ENCODE measurements at regions not wholly inside any gene's neighbourhood (a gene's known extent, or its start where the extent isn't known, plus 50 kb on each side); places are given as distances from the start of the nearest gene placed in this dataset.
"Not testable (repeated sequence)": the region's sequence is repeated elsewhere in the genome, so short reads cannot be mapped to it uniquely, and the experiment has no call there.

- not testable (repeated sequence) for H3K4me2 ChIP-seq (ENCODE audit: low read length); H3K23ac ChIP-seq (ENCODE audit: low read length); H3K79me1 ChIP-seq (ENCODE audit: low read length); H3K4ac ChIP-seq (ENCODE audit: low read depth, low read length); H3K27ac ChIP-seq (ENCODE audit: low read depth, low read length); H4K8ac ChIP-seq (ENCODE audit: low read depth, low read length); H3K4me1 ChIP-seq (ENCODE audit: control insufficient read depth in 1 of 2, insufficient read depth in 2 of 2, low read length in 2 of 2); H3K14ac ChIP-seq (ENCODE audit: low read length); H3K18ac ChIP-seq (ENCODE audit: low read length); H2AFZ ChIP-seq (ENCODE audit: insufficient read depth, low read length, poor library complexity); H2BK12ac ChIP-seq (ENCODE audit: low read length); H3K9ac ChIP-seq (ENCODE audit: low read length); H3K79me2 ChIP-seq (ENCODE audit: control insufficient read depth, insufficient read depth, low read length, poor library complexity); H3K9me3 ChIP-seq (ENCODE audit: insufficient read depth, low read depth, low read length); H2AK5ac ChIP-seq (ENCODE audit: low read length); H2BK120ac ChIP-seq (ENCODE audit: insufficient read depth, low read length, poor library complexity); DNase-seq; H3K36me3 ChIP-seq (ENCODE audit: control insufficient read depth in 1 of 2, insufficient read depth in 2 of 2, low read length in 2 of 2); H4K91ac ChIP-seq (ENCODE audit: low read depth, low read length); H2BK5ac ChIP-seq (ENCODE audit: low read depth, low read length, poor library complexity); H3K4me3 ChIP-seq (ENCODE audit: low read depth, low read length); H3K27me3 ChIP-seq (ENCODE audit: insufficient read depth, low read length); H4K12ac ChIP-seq (ENCODE audit: low read depth, low read length)
- no CpG with 5 or more reads among the region's 2 CpGs for WGBS (ENCODE audit: extremely low coverage, insufficient coverage, insufficient read length)
Measured at GRCh38 chr19:34859325-34859724, 67.4 kb upstream of the ZNF30 start.

DNA sequence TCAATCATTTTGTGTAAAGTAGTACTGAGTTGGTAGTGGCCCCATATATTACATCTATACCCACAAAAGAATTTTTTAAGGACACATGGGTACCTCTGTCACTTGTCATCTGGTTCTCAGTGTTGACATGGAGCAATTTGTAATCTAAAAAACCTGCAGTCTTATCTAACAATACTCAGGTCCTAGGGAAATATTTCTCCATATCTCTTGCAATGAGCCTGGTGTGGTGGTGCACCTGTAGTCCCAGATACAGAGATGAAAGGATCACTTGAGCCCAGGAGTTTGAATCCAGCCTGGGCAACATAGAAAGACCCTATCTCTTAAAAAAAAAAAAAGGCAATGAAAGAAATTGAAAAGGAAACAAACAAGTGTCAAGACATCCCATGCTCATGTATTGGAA, 70.7 kb upstream of the ZNF30 start:
- no peak overlapping the region for H4K8ac ChIP-seq (ENCODE audit: low read depth, low read length)
- no peak overlapping the region for H2BK12ac ChIP-seq (ENCODE audit: low read length)
- H2AFZ ChIP-seq (ENCODE audit: insufficient read depth, low read length, poor library complexity): no peak overlapping the region
- H3K14ac ChIP-seq (ENCODE audit: low read length): no peak overlapping the region
- H3K4ac ChIP-seq (ENCODE audit: low read depth, low read length): no peak overlapping the region
- H3K79me1 ChIP-seq (ENCODE audit: low read length): peaks cover 2% of the 10 kb centered on the region
- no peak overlapping the region for H2AK5ac ChIP-seq (ENCODE audit: low read length)
- H3K4me2 ChIP-seq (ENCODE audit: low read length): no peak overlapping the region
- no peak for DNase-seq
- H3K23ac ChIP-seq (ENCODE audit: low read length): no peak overlapping the region
- H4K12ac ChIP-seq (ENCODE audit: low read depth, low read length): no peak overlapping the region
- no peak overlapping the region for H3K4me3 ChIP-seq (ENCODE audit: low read depth, low read length)
- H3K18ac ChIP-seq (ENCODE audit: low read length): no peak overlapping the region
- H3K27ac ChIP-seq (ENCODE audit: low read depth, low read length): no peak overlapping the region
- H3K9me3 ChIP-seq (ENCODE audit: insufficient read depth, low read depth, low read length): no peaks in the 10 kb centered on the region
- no peaks in the 10 kb centered on the region for H3K79me2 ChIP-seq (ENCODE audit: control insufficient read depth, insufficient read depth, low read length, poor library complexity)
- no peak overlapping the region for H2BK5ac ChIP-seq (ENCODE audit: low read depth, low read length, poor library complexity)
- H3K36me3 ChIP-seq (ENCODE audit: control insufficient read depth in 1 of 2, insufficient read depth in 2 of 2, low read length in 2 of 2): no peaks in the 10 kb centered on the region
- no peak overlapping the region for H2BK120ac ChIP-seq (ENCODE audit: insufficient read depth, low read length, poor library complexity)
- no peak overlapping the region for H4K91ac ChIP-seq (ENCODE audit: low read depth, low read length)
- no peaks in the 10 kb centered on the region for H3K27me3 ChIP-seq (ENCODE audit: insufficient read depth, low read length)
- H3K4me1 ChIP-seq (ENCODE audit: control insufficient read depth in 1 of 2, insufficient read depth in 2 of 2, low read length in 2 of 2): no peaks in the 10 kb centered on the region
- no peak overlapping the region for H3K9ac ChIP-seq (ENCODE audit: low read length)

DNA sequence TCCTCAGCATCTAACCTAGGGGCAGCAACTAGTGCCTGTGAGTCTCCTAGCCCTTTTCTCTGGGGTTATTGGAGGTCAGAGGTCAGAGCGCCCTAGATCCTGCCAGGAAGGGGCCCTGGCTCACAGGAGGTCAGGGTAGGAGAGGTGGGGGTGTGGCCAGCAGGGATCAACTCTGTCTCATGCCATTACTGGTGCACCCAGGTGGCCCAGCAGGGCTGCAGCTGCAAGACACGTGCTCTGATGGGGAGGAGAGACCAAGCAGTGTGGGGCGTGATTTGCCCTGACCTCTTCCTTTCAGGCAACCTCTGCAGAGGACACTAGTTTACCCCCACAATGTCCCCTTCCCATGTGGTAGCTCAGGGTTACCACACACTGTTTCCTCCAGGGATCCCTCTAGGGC, 73.3 kb upstream of the ZNF30 start:
- Histone ChIP-seq H3K79me2 (ENCODE audit: control insufficient read depth, insufficient read depth, low read length, poor library complexity) (no peaks in the 10 kb centered on the region), H3K9ac (ENCODE audit: low read length) (no peak overlapping the region), H3K4ac (ENCODE audit: low read depth, low read length) (no peak overlapping the region), H3K4me3 (ENCODE audit: low read depth, low read length) (no peak overlapping the region), H2BK12ac (ENCODE audit: low read length) (no peak overlapping the region), H3K23ac (ENCODE audit: low read length) (no peak overlapping the region), H4K8ac (ENCODE audit: low read depth, low read length) (no peak overlapping the region), H2BK120ac (ENCODE audit: insufficient read depth, low read length, poor library complexity) (no peak overlapping the region), H2AK5ac (ENCODE audit: low read length) (no peak overlapping the region), H3K4me2 (ENCODE audit: low read length) (no peak overlapping the region), H3K27me3 (ENCODE audit: insufficient read depth, low read length) (no peaks in the 10 kb centered on the region), H3K27ac (ENCODE audit: low read depth, low read length) (no peak overlapping the region), H3K36me3 (ENCODE audit: control insufficient read depth in 1 of 2, insufficient read depth in 2 of 2, low read length in 2 of 2) (no peaks in the 10 kb centered on the region), H3K79me1 (ENCODE audit: low read length) (no peaks in the 10 kb centered on the region), H2BK5ac (ENCODE audit: low read depth, low read length, poor library complexity) (no peak overlapping the region), H3K18ac (ENCODE audit: low read length) (no peak overlapping the region), H3K9me3 (ENCODE audit: insufficient read depth, low read depth, low read length) (no peaks in the 10 kb centered on the region), H3K14ac (ENCODE audit: low read length) (no peak overlapping the region), H4K91ac (ENCODE audit: low read depth, low read length) (no peak overlapping the region), H2AFZ (ENCODE audit: insufficient read depth, low read length, poor library complexity) (no peak overlapping the region), H3K4me1 (ENCODE audit: control insufficient read depth in 1 of 2, insufficient read depth in 2 of 2, low read length in 2 of 2) (no peaks in the 10 kb centered on the region), H4K12ac (ENCODE audit: low read depth, low read length) (no peak overlapping the region)
- DNase-seq: no peak
- no CpG with 5 or more reads among the region's 3 CpGs for WGBS (ENCODE audit: extremely low coverage, insufficient coverage, insufficient read length)

DNA sequence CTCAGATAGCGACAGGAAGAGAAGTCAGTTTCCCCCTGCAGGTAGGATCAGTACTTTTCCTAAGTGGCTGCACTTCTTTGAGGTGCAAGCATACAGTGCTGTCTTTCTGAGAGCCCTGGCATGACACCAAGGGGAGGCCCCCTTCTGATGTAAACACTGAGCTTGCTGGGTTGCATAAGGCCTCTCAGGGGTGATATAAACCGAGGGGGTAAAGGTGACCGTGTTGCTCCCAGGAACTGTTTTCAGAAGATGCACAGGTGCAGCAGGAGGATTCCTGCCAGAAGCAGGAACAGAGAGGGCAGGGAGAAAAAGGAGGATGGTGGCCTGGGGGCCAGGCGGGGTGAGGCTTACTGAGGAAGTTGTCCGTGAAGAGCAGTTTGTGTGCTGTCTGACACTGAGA, 74.0 kb upstream of the ZNF30 start:
- no peak overlapping the region for H2BK12ac ChIP-seq (ENCODE audit: low read length)

More for the DNA sequence above, 74.0 kb upstream of the ZNF30 start:
- Histone ChIP-seq H2AK5ac (ENCODE audit: low read length) (no peak overlapping the region), H3K36me3 (ENCODE audit: control insufficient read depth in 1 of 2, insufficient read depth in 2 of 2, low read length in 2 of 2) (no peaks in the 10 kb centered on the region), H3K27me3 (ENCODE audit: insufficient read depth, low read length) (no peaks in the 10 kb centered on the region), H2BK5ac (ENCODE audit: low read depth, low read length, poor library complexity) (no peak overlapping the region), H3K14ac (ENCODE audit: low read length) (no peak overlapping the region), H3K4me1 (ENCODE audit: control insufficient read depth in 1 of 2, insufficient read depth in 2 of 2, low read length in 2 of 2) (no peaks in the 10 kb centered on the region), H2BK120ac (ENCODE audit: insufficient read depth, low read length, poor library complexity) (no peak overlapping the region), H3K4ac (ENCODE audit: low read depth, low read length) (no peak overlapping the region), H2AFZ (ENCODE audit: insufficient read depth, low read length, poor library complexity) (no peak overlapping the region), H3K23ac (ENCODE audit: low read length) (no peak overlapping the region), H3K9me3 (ENCODE audit: insufficient read depth, low read depth, low read length) (no peaks in the 10 kb centered on the region), H3K9ac (ENCODE audit: low read length) (no peak overlapping the region), H3K27ac (ENCODE audit: low read depth, low read length) (no peak overlapping the region), H4K91ac (ENCODE audit: low read depth, low read length) (no peak overlapping the region), H3K4me3 (ENCODE audit: low read depth, low read length) (no peak overlapping the region), H4K8ac (ENCODE audit: low read depth, low read length) (no peak overlapping the region), H4K12ac (ENCODE audit: low read depth, low read length) (no peak overlapping the region), H3K79me1 (ENCODE audit: low read length) (no peaks in the 10 kb centered on the region), H3K18ac (ENCODE audit: low read length) (no peak overlapping the region), H3K4me2 (ENCODE audit: low read length) (no peak overlapping the region), H3K79me2 (ENCODE audit: control insufficient read depth, insufficient read depth, low read length, poor library complexity) (no peaks in the 10 kb centered on the region)
- no CpG with 5 or more reads among the region's 5 CpGs for WGBS (ENCODE audit: extremely low coverage, insufficient coverage, insufficient read length)
- no peak for DNase-seq

All from trophoblast cell (in vitro differentiated cells and primary cell).